RWPE1 (cell line): ENCODE measurements at regions not wholly inside any gene's neighbourhood (a gene's known extent, or its start where the extent isn't known, plus 50 kb on each side); places are given as distances from the start of the nearest gene placed in this dataset.

Experiments used
- CTCF ChIA-PET: fragments of 350-600 bp; sonication (Branson Sonifier 250); formaldehyde crosslinking; extraction: SDS; loops from one replicate; lab custom pipeline; 2021; lab: Yijun Ruan, JAX
- POLR2A ChIA-PET: fragments of 400-600 bp; formaldehyde crosslinking; extraction: SDS; loops from one replicate; lab custom pipeline; 2020; ENCODE audit warnings: antibody characterized with exemption; ENCODE audit not compliant: low non-redundant PET; lab: Yijun Ruan, JAX
- DNase-seq: peaks from one replicate; pipeline ENCODE4 v3.0.0; 2012; ENCODE audit warnings: low spot score
- H3K27ac ChIP-seq: fragments of 450-650 bp; 2 replicates; pipeline ENCODE4 v1.5.1; 2017
- CTCF ChIP-seq: fragments of 450-650 bp; conservative IDR thresholded peaks from 2 replicates; pipeline ENCODE4 v1.5.1; 2017; ENCODE audit warnings: low read depth, mild to moderate bottlenecking

GRCh38 chr2:11930211-11930761 lies 183.9 kb downstream of the LPIN1 start:
- TF ChIP-seq CTCF, result no peak
- ChIA-PET POLR2A (no interaction called here), CTCF (no interaction called here)
- DNase-seq, result no peak
- H3K27ac ChIP-seq, result no peak overlapping the region

- no peak for DNase-seq
- no peak for TF ChIP-seq CTCF
- CTCF ChIA-PET, result no interaction called here
- no peak overlapping the region for H3K27ac ChIP-seq
- POLR2A ChIA-PET, result no interaction called here
Measured at GRCh38 chr2:11932048-11932512, 185.6 kb downstream of the LPIN1 start.

- no peak for DNase-seq
- POLR2A ChIA-PET, result no interaction called here
- CTCF ChIA-PET, result no interaction called here
- no peak for TF ChIP-seq CTCF
- no peak overlapping the region for H3K27ac ChIP-seq
Measured at GRCh38 chr2:11932962-11933361, 186.5 kb downstream of the LPIN1 start.

- CTCF ChIA-PET, result no interaction called here
- POLR2A ChIA-PET, result no interaction called here
- H3K27ac ChIP-seq, result no peak overlapping the region
- DNase-seq, result no peak
- no peak for TF ChIP-seq CTCF
Measured at GRCh38 chr2:11933854-11934253, 187.4 kb downstream of the LPIN1 start.

- ChIA-PET CTCF (no interaction called here), POLR2A (no interaction called here)
- no peak for DNase-seq
- no peak for TF ChIP-seq CTCF
- H3K27ac ChIP-seq, result no peak overlapping the region
Measured at GRCh38 chr2:11936761-11937160, 190.3 kb downstream of the LPIN1 start.

- CTCF ChIA-PET, result no interaction called here
- DNase-seq, result peak; percentile 84
- peak overlapping the region; percentile 93 for H3K27ac ChIP-seq
- POLR2A ChIA-PET, result no interaction called here
- TF ChIP-seq CTCF, result no peak
Measured at GRCh38 chr2:11938196-11938595, 191.8 kb downstream of the LPIN1 start.

- DNase-seq, result no peak
- ChIA-PET POLR2A (no interaction called here), CTCF (no interaction called here)
- TF ChIP-seq CTCF, result no peak
- H3K27ac ChIP-seq, result no peak overlapping the region
Measured at GRCh38 chr2:11939523-11939922, 193.1 kb downstream of the LPIN1 start.
